NCI-H2107 treated with DMSO at 0.1 percent for 48 hours (cell line): ENCODE measurements at regions not wholly inside any gene's neighbourhood (a gene's known extent, or its start where the extent isn't known, plus 50 kb on each side); places are given as distances from the start of the nearest gene placed in this dataset.

Experiments used
- DNase-seq: peaks from one replicate; lab custom pipeline; 2025; ENCODE audit not compliant: unreplicated experiment; lab: John Stamatoyannopoulos, UW

- DNase-seq = no peak
Observed at GRCh38 chr2:180385601-180386201, 378.6 kb upstream of the CWC22 start.

- no peak for DNase-seq
Observed at GRCh38 chr2:180376066-180376465, 369.0 kb upstream of the CWC22 start.

- no peak for DNase-seq
Observed at GRCh38 chr2:180374502-180375281, 367.6 kb upstream of the CWC22 start.

GRCh38 chr2:180370511-180371205 lies 363.6 kb upstream of the CWC22 start:
- DNase-seq = no peak

- DNase-seq = no peak
Observed at GRCh38 chr2:180368881-180369280, 361.8 kb upstream of the CWC22 start.

- no peak for DNase-seq
Observed at GRCh38 chr2:180367815-180368214, 360.7 kb upstream of the CWC22 start.

- DNase-seq = no peak
Observed at GRCh38 chr2:180366481-180366880, 359.4 kb upstream of the CWC22 start.

- no peak for DNase-seq
Observed at GRCh38 chr2:180364719-180365118, 357.6 kb upstream of the CWC22 start.

GRCh38 chr2:180360283-180360618 lies 353.2 kb upstream of the CWC22 start:
- DNase-seq = no peak

- DNase-seq = peak; percentile 52
Observed at GRCh38 chr2:180359522-180360282, 352.6 kb upstream of the CWC22 start.

GRCh38 chr2:180358458-180358857 lies 351.4 kb upstream of the CWC22 start:
- DNase-seq = no peak

GRCh38 chr2:180356676-180357075 lies 349.6 kb upstream of the CWC22 start:
- DNase-seq = no peak

- DNase-seq = no peak
Observed at GRCh38 chr2:180352620-180353019, 345.5 kb upstream of the CWC22 start.

GRCh38 chr2:180349809-180350208 lies 342.7 kb upstream of the CWC22 start:
- no peak for DNase-seq

- DNase-seq = no peak
Observed at GRCh38 chr2:180343528-180344345, 336.6 kb upstream of the CWC22 start.

- no peak for DNase-seq
Observed at GRCh38 chr2:180337136-180337535, 330.0 kb upstream of the CWC22 start.

- DNase-seq = no peak
Observed at GRCh38 chr2:180336550-180336949, 329.5 kb upstream of the CWC22 start.

GRCh38 chr2:180334514-180334913 lies 327.4 kb upstream of the CWC22 start:
- DNase-seq = no peak

GRCh38 chr2:180328795-180329422 lies 321.8 kb upstream of the CWC22 start:
- DNase-seq = no peak

GRCh38 chr2:180327185-180327584 lies 320.1 kb upstream of the CWC22 start:
- no peak for DNase-seq
